ENCODE measurements at regions not wholly inside any gene's neighbourhood (a gene's known extent, or its start where the extent isn't known, plus 50 kb on each side); places are given as distances from the start of the nearest gene placed in this dataset.
"Not testable (repeated sequence)": the region's sequence is repeated elsewhere in the genome, so short reads cannot be mapped to it uniquely, and the experiment has no call there.

DNA sequence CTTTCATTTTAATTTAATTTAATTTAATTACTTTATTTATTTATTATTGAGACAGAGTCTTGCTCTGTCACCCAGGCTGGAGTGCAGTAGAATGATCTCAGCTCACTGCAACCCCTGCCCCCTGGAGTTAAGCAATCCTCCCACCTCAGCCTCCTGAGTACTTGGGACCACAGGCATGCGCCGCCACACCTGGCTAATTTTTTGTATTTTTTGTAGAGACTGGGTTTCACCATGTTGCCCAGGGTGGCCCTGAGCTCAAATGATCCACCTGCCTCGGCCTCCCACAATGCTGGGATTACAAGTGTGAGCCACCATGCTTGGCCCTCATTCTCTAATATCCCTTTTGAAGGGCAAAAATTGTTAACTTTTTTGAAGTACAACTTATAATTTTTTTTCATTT lies 92.9 kb downstream of the XRCC2 start:
- no peak overlapping the region for H3K4me3 Mint-ChIP-seq
- H3K9me3 Mint-ChIP-seq, result peaks cover 2% of the 10 kb centered on the region
- no peaks in the 10 kb centered on the region for H3K4me1 Mint-ChIP-seq
- DNase-seq (ENCODE audit: low read depth, low spot score), result no peak
- H3K36me3 Mint-ChIP-seq (ENCODE audit: low read depth), result peaks cover 6% of the 10 kb centered on the region
- H3K27ac Mint-ChIP-seq (ENCODE audit: unreplicated experiment), result no peak overlapping the region
- TF ChIP-seq, protein P1, sequence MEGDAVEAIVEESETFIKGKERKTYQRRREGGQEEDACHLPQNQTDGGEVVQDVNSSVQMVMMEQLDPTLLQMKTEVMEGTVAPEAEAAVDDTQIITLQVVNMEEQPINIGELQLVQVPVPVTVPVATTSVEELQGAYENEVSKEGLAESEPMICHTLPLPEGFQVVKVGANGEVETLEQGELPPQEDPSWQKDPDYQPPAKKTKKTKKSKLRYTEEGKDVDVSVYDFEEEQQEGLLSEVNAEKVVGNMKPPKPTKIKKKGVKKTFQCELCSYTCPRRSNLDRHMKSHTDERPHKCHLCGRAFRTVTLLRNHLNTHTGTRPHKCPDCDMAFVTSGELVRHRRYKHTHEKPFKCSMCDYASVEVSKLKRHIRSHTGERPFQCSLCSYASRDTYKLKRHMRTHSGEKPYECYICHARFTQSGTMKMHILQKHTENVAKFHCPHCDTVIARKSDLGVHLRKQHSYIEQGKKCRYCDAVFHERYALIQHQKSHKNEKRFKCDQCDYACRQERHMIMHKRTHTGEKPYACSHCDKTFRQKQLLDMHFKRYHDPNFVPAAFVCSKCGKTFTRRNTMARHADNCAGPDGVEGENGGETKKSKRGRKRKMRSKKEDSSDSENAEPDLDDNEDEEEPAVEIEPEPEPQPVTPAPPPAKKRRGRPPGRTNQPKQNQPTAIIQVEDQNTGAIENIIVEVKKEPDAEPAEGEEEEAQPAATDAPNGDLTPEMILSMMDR (conservative IDR thresholded peaks at IDR 0.05), result no peak
- no peaks in the 10 kb centered on the region for H3K27me3 Mint-ChIP-seq (ENCODE audit: low read depth)

DNA sequence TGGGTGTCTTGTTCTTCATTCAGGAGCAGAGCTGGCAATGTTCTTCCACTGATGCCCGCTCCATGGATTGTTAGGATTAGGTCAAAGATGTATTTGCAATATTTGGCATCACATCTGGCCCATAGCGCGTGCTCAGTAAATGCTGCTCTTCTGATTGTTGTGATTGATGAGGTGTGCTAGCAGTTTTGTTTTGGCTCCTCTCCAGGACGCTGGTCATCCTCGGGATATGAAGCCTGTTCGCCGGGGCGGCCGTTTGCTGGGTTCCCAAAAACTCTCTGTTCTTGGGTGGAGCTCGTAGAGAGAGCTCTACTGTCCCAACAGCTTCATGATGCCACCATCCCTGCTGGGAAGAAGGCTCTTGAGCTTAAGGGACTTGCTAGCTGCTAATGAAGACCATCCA lies 96.9 kb downstream of the XRCC2 start:
- TF ChIP-seq, protein P1 (conservative IDR thresholded peaks at IDR 0.05), result no peak
- H3K27ac Mint-ChIP-seq (ENCODE audit: unreplicated experiment), result no peak overlapping the region
- H3K27me3 Mint-ChIP-seq (ENCODE audit: low read depth), result no peaks in the 10 kb centered on the region
- no peaks in the 10 kb centered on the region for H3K4me1 Mint-ChIP-seq
- no peak for DNase-seq (ENCODE audit: low read depth, low spot score)
- no peaks in the 10 kb centered on the region for H3K9me3 Mint-ChIP-seq
- no peak overlapping the region for H3K4me3 Mint-ChIP-seq
- H3K36me3 Mint-ChIP-seq (ENCODE audit: low read depth), result no peaks in the 10 kb centered on the region

DNA sequence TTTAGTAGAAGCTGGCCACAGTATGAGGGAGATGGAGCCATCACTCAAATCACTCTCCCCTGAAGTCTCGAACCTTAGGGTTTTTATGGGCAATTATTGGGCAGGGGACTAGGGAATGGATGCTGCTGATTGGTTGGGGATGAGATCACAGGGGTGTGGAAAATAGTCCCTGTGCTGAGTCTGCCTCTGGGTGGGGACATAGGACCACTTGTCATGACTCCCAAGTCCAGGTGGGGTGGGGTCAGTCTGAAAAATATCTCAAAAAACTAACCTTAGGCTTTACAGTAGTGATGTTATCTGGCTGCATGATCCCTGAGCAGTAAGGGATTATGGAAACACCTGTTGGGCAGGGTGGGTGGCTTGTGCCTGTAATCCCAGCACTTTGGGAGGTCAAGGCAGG lies 98.6 kb downstream of the XRCC2 start:
- Mint-ChIP-seq H3K9me3 (no peaks in the 10 kb centered on the region), H3K27ac (ENCODE audit: unreplicated experiment) (no peak overlapping the region), H3K36me3 (ENCODE audit: low read depth) (no peaks in the 10 kb centered on the region), H3K4me3 (no peak overlapping the region), H3K27me3 (ENCODE audit: low read depth) (no peaks in the 10 kb centered on the region), H3K4me1 (no peaks in the 10 kb centered on the region)
- no peak for DNase-seq (ENCODE audit: low read depth, low spot score)
- TF ChIP-seq, protein P1 (conservative IDR thresholded peaks at IDR 0.05), result no peak

DNA sequence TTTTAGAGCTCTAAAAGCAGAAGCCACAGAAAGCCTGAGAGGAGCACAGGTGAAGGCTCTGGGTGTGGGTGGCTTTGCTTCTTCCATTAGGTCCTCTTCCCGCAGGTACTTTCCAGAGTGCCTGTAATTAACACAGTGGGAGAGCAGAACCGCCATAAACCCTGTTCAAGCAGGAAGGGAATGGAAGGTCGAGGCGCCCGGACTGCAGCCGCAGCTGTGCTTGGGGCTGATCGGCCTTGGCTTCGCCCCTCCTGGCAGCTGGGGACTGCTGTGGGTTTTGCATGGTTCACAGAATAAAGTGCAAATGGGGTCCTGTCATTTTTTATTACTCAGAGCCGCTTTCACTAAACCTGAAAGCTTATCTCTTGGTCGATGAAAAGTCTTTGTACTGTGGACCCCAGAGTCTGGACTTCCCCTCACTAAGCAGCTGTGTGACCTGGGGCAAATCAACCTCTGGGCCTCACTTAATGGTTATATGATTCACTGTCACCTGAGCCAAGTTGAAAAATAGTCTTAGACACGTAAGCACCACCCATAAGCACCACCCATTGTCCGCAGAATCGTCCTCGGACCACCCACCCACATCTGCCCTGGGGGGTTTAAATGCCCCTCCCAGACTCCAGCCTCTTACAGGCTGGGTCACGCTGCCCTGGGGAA lies 100.9 kb downstream of the XRCC2 start:
- H3K4me3 Mint-ChIP-seq, result no peak overlapping the region
- H3K4me1 Mint-ChIP-seq, result no peaks in the 10 kb centered on the region
- H3K9me3 Mint-ChIP-seq, result no peaks in the 10 kb centered on the region
- no peak for DNase-seq (ENCODE audit: low read depth, low spot score)
- no peak overlapping the region for H3K27ac Mint-ChIP-seq (ENCODE audit: unreplicated experiment)
- no peaks in the 10 kb centered on the region for H3K27me3 Mint-ChIP-seq (ENCODE audit: low read depth)
- H3K36me3 Mint-ChIP-seq (ENCODE audit: low read depth), result no peaks in the 10 kb centered on the region
- TF ChIP-seq, protein P1 (conservative IDR thresholded peaks at IDR 0.05), result no peak

DNA sequence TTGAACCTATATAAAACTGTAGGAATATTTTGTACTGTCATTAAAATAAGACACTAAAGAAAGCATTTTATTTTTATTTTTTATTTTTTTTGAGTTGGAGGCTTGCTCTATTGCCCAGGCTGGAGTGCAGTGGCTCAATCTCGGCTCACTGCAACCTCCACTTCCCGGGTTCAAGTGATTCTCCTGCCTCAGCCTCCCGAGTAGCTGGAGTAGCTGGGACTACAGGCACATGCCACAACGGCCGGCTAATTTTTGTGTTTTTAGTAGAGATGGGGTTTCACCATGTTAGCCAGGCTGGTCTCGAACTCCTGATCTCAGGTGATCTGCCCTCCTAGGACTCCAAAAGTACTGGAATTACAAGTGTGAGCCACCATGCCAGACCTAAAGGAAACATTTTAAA lies 102.8 kb downstream of the XRCC2 start:
- H3K27me3 Mint-ChIP-seq (ENCODE audit: low read depth); H3K4me3 Mint-ChIP-seq; H3K36me3 Mint-ChIP-seq (ENCODE audit: low read depth); H3K27ac Mint-ChIP-seq (ENCODE audit: unreplicated experiment); H3K4me1 Mint-ChIP-seq; DNase-seq (ENCODE audit: low read depth, low spot score); H3K9me3 Mint-ChIP-seq: not testable (repeated sequence)

DNA sequence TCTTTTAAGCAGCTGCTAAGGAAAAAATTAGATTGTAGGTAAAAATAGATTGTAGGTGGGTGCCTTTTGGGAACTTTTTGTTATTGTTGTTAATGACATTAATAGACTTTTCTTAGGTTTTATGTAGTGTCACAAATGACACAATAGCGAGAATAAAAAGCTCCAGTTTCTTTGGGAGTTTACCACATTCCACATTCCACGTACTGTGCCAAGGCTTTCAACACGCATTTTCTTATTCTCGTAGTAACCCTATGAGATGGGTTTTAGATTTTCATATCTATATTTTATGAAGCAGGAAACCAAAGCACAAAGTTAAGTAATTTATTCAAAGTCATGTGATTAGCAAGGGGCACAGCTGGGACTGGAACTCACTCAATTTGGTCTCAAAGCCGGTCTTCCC lies 103.8 kb downstream of the XRCC2 start:
- Mint-ChIP-seq H3K27me3 (ENCODE audit: low read depth) (no peaks in the 10 kb centered on the region), H3K4me1 (peaks cover 5% of the 10 kb centered on the region), H3K9me3 (no peaks in the 10 kb centered on the region), H3K27ac (ENCODE audit: unreplicated experiment) (no peak overlapping the region), H3K4me3 (no peak overlapping the region), H3K36me3 (ENCODE audit: low read depth) (no peaks in the 10 kb centered on the region)
- TF ChIP-seq, protein P1 (conservative IDR thresholded peaks at IDR 0.05), result no peak
- no peak for DNase-seq (ENCODE audit: low read depth, low spot score)

All from neural crest cell (in vitro differentiated cells).